Activated CD4-positive, alpha-beta T cell treated with anti-CD3 and anti-CD28 coated beads, Interleukin-2, Interleukin-6, amounts not matched to agents 100 ng/mL and 50 ng/mL, durations not matched to agents 16 hours and 8 hours (primary cell): ENCODE measurements at regions not wholly inside any gene's neighbourhood (a gene's known extent, or its start where the extent isn't known, plus 50 kb on each side); places are given as distances from the start of the nearest gene placed in this dataset.

Experiments used
- DNase-seq: peaks from one replicate; pipeline ENCODE4 v3.0.0-alpha.2; 2020

DNA sequence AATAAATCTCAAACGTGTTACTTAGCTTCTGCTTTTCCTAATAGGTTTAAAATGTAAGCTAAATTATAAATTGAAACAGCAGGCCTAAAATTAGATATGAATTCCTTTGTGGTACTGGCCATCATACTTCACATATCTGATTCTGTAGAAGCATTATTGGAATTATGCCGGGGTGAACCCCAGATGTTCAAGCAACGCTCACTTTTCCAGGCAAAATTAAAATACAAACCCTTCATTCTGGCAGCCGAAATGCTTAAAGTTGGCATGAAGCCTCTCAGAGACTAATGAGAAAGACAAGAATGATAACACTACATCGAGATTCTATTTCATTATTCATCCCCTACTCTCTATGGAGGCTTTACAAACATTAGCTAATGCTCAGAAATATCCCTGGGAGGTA is 1352.7 kb upstream of the ADGRL2 start:
- no peak for DNase-seq

DNA sequence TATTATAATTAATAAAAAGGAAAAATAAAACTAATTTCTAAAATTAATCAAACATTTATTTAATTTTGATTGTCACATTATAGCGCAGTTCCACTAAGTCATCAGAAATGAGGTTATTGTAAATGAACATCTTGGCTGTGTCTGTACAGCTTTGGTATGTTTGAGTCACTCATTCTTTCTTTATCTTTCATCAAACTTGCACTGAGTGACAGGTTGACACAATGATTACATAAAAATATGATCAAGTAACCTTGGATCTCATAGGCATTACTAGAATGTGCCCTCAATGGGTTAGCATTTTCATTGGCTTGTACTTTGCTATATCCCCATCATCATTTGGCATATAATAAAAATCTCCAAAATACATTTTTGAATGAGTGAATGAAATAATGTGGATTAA is 1353.2 kb upstream of the ADGRL2 start:
- DNase-seq: no peak

DNA sequence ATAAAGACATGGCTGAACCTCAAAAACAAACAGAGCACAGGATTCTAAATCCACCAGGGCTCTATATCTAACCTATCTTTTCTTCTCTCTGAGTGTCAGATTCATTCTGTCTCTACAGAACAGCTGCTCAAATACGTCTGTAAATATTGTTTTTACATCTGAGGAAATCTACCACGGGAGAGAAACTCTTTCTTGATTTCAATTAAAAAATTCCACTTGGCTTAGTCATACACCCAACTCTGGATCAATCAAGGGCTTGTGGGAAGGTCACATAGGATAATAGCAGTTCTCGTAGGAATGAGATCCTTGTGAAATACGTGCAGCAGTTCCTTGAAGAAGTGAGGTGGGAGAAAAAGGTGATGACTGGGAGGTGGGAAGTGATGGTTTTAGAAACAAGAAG is 1355.7 kb upstream of the ADGRL2 start:
- DNase-seq: no peak

DNA sequence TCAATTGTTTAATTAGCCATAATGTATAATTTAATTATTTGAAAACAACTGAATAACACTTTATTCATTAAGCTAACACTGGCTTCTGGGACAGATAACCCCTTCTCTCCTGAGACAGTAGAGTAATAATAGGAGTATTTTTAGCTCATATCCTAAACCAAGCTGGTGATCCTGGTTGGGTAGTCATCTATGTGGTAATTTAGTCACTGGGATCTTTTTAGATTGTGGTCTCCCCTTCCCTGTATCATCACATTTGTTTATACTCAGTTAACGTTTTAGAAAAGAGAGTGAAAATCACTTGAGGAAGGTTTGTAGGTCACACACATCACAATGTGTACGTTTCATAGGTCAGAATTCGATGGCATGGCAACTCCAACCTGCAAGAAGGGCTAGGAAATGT is 1356.6 kb upstream of the ADGRL2 start:
- no peak for DNase-seq

DNA sequence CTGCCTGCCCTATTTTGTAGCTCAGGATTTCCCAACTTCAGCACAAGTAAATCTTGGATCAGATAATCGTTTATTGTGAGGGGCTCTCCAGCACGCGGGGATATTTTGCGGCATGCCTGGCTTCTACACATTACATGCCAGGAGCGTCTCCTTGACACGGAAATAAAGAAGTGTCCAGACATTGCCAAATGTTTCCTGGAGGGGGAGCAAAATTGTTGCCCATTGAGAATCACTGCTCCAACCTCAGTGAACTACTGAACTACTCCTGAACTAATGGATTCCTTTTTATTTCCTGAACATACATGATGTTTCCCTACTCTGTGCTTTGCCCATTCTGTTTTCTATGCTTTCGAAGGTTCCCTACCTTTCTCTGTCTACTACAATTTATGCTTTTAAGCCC is 1359.1 kb upstream of the ADGRL2 start:
- DNase-seq: no peak

DNA sequence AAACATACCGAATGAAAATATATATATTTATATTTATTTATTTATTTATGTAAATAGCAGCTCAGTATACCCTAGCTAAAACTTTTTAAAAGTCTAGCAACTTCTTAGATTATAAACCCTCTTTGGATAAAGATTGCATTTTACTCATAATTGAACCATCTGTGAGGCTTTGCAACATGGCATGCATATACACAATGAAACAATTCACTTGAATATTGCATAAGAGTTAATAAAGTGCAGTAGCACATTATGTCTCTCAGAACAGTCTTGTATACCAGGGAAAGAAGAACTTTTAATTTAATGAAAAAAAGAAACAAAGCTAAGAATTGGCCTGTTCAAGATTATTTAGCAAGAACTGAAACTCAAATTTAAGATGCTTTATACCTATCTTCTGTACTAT is 1363.9 kb upstream of the ADGRL2 start:
- DNase-seq: no peak

DNA sequence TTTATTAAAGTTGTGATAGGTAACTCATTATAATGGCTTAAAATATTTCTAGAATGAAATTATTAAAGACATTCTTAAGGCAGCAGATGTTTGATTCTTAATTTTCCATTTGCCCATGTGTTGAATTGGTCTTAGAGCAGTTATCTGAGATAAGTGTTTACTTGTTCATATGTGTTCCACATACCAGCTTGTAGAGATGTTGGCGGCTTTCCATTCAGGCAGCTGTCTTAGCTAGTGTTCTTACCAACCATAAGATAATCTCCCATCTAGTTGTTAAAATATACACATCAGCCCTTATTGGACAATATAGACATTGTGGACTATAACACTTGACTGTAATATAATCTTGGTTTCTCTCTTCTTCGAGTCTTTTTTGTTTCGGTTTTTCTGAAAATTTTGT is 1372.9 kb upstream of the ADGRL2 start:
- DNase-seq: no peak

DNA sequence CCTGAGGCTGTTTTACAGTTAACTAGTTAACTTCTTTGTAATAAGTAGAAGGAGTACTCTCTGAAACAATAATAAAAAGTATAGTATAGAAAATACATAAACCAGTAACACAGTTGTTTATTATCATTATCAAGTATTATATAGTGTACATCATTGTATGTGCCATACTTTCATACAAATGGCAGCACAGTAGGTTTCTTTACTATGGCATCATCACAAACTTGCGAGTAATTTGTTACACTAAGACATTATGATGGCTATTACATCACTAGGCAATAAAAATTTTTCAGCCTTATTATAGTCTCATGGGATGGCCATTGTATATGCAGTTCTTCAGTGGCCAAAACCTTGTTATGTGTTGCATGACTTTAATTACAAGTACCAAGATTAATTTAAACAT is 1376.5 kb upstream of the ADGRL2 start:
- DNase-seq: no peak

DNA sequence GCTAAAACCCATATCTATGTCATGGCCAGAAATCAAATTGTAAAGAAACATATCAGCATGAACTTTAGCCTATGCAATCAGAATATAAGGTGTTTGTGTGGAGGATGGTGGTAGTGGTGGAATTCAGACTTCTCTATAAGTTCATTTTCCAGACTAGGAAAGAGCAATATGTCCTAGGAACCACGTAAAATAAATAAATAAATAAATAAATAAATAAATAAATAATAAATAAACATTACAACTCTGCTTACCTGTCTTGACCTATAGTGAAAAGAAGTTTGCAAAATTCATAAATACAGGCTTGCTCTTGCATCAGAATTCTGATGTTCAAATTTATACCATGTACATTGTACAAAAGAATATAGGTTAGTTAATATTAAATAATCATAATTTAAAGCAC is 1382.6 kb upstream of the ADGRL2 start:
- no peak for DNase-seq

DNA sequence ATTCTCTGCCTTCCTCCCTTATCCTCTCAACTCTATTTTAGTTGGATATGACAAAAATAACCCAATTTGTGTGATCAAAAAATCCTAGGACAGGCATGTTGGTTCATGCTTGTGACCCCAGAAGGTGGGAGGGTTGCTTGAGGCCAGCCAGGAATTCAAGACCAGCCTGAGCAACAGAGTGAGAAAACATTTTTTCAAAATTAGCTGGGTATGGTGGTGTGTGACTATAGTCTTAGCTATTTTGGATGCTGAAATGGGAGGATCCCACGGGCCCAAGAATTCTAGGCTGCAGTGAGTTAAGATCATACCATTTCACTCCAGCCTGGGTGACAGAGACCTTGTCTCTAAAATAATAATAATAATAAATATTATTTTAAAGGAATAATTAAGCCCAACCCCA is 1383.1 kb upstream of the ADGRL2 start:
- DNase-seq: no peak

DNA sequence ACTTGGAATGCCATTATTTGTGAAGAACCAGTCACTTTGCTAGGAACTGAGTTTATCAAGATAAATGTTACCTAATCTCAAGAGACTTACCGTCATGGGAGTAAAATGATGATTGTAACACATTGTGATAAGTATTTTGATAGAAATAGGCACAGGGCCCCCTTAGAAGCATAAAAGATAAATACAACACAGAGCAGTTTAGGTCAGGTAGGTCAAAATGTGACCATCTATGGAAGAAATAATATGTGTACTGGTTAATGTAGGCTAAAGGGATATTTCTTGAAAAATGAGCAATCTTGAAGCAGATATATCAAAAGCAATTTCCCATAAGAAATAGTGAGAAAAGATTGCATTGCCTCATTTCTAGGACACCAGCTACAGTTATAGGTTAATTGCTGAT is 1386.8 kb upstream of the ADGRL2 start:
- no peak for DNase-seq

DNA sequence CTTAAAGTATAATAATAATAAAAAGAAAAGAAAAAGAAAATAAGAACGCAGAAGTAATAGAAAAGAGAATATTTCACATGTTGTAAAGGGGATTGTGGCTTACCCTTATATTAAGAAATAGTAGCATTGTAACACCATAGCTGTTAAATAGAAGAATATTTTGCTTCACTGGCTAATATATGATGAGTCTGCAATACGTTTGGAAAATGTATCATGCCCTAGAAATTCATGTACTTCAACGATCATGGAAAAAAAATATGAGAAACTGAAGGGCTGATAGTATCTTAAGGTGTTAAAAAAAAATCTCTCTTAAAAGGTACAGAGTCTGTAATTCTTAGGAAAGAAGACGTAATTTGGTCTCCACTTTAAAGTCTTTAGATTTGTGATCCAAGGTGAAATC is 1390.5 kb upstream of the ADGRL2 start:
- DNase-seq: no peak

DNA sequence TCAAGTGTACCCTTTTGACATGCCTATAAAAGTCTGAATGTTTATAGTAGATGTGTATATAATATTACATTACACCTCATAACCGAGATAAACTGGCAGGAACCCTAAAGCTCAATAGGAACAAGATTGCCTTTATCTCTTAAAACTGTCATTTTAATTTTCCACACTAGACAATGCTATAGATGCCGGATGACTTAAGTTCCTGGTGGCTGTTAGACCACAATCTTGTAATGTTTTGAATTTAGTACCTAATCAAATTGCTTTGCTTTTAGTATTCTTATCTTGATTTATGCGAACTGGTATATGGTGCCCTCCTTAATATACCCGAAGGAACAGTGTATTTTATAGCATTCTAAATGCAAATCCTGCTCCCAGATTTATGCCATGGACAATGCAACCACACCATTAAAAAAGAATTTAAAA is 1397.0 kb upstream of the ADGRL4 start:
- DNase-seq: no peak

DNA sequence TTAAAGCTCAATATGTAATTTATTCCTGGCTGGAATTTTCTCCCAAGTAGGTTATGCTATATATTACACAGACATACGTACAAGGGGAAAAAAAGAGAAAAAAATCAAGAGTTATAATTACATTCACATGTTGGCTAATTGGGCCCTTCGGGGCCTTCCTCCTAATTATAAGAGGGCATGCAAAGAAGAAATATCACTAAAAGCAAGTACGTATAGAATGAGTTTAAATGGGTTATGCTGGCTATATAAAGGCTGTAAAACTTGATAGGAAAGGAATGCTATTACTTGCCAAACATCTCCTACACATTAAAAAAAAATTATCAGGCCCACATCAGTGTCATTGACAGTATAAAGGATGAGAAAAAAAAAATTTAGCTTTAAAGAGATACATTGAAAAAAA is 1396.1 kb upstream of the ADGRL4 start:
- no peak for DNase-seq

DNA sequence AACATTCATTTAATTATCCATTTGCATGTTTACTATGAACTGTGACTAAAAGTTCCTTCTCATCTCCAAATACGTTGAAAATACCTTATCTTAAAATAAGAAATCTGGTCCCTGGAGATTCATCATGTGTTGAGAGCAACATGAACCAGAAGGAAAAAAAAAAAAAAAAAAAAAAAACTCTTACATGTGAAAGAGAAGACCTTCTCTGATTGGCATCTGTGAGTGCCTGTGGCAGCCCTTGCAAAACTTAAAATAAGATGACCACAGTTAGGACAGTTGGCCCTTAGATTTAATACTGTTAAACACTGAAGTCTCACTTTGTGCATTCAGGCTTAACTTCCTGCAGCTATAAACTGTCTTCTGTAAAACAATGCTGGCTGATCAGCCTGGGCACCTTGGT is 1395.2 kb upstream of the ADGRL4 start:
- DNase-seq: no peak

DNA sequence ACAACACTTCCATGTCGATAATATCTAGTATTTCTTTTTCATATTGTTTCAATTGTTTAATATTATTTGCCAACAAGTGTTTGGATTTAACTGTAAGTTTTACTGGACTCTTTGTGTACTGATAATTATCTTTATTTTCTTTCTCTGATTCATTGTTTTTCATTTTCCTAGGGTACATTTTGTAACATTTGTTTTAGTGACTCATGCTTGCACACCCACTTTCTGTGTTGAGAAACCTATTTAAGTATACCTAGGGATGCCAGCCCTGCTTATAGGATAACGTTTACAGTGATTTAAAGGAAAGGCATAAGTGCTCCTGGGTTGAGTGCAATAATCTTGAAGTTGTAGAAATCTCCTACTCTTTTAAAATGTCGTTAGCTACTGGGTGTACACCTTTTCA is 1386.0 kb upstream of the ADGRL4 start:
- DNase-seq: no peak

DNA sequence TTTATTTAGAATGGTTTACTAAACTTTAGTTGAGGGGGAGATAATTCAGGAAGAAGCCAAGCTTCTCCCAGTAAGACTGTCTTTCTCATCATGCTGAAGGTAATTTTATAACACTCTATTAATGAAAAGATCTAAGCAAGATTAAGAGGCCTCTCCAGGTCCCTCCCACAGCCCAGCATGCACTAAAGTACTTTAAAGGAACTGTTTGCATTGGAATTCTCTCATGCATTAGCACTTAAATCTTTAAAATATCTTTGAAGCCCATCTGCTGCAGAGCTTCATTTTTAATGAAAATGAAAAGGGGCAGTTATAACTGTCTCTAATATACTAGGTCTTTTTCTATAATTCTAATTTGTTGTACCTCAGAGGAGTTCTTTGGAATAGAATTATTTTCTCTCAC is 1379.1 kb upstream of the ADGRL4 start:
- DNase-seq: no peak

DNA sequence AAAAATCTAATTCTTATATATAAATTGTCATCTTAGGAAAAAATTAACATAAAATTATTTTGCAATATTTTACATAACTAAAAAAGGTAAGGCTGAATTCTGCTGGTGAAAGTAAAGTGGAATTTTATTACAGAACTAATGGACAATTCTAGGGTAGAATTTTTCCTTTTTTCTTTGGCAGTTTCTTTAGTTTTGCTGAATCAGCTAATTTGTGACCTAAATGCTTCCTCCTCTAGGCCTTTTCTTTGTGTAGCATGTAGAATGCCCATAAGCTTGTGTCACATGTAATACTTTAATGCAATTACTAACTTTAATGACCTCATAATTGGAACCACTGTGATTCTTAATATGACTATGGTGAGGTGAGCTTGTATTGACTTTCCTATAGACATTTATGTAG is 1378.4 kb upstream of the ADGRL4 start:
- peak; percentile 0 for DNase-seq

DNA sequence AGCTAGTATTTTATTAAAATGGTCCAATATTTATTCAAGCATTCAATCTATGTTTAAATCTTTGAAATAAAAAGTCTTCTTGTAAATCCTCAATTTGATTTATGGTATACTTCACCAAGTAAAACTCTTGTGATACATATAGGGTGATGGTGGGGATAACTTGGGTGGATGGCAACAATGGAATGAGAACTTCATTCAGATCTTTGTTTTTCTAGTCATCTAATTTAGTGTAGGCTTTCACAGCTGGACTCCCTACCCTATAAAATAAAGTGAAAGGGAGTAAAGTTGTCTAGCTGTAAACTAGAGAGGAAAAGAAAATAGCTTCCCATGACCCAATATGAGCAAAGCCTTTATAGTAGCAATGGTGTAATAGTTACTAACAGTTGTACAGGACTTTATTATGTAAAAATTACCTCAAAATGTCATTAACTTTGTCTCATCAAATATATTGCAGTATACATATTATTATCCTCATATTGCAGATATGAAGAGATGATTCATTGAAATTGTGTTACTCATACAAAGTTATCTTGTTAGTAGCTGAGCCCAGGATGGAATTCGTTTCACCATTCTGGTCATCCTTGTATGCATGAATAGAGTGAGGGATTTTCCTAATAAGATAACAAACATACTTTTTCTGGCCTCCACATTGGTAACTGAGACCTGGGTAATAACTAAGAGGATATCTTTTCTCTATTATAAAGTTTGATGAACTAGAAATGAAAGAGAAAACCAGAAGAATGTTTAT is 1377.7 kb upstream of the ADGRL4 start:
- no peak for DNase-seq

DNA sequence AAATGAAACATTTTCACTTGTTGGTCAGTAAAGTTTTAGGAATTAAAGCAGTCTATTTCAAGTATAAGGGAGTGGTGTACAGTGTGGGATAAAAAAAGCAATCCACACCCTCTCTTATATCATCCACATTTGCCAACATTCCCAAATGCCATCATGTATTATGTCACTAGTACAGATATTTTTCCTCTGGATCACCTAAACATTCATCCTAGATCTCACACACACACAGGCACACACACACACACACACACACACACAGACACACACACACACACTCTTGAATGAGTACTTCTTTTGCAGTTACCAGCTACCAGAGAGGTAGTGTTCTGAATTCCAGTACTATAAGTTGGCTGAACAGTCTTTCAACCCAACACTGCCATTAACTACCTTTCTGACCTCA is 1369.1 kb upstream of the ADGRL4 start:
- no peak for DNase-seq

DNA sequence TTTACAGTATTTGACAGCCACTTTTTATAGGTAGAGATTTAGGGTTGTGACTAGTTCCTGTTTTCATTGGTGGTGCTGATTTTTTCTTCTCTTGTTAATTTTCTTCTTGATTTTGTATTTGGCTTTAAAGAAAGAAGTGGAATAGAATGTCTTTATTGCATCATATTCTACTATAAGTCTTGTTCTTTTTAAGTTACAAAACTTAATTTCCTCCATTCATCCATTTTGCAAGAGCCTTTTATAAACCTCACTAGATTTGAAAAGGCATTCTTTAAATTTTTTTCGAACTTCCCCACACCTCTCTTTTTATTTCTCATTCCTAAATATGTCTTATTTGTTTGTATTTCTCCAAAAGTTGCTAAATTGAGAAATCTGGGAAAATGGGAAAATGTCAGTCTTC is 1368.6 kb upstream of the ADGRL4 start:
- no peak for DNase-seq

DNA sequence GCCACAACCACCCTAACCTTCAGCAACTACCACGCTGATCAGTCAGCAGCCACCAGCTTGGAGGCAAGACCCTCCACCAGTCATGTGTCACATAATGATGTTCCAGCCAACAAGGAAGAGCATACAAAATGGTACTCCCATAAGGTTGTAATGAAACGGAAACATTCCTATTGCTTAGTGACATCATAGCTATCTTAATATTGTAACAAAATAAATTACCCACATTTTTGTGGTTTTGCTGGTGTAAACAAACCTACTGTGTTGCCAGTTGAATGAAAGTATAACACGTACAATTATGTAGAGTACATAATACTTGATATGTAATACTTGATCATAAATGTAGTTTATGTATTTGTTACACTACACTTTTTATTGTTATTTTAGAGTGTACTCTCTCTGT is 1363.2 kb upstream of the ADGRL4 start:
- DNase-seq: no peak

DNA sequence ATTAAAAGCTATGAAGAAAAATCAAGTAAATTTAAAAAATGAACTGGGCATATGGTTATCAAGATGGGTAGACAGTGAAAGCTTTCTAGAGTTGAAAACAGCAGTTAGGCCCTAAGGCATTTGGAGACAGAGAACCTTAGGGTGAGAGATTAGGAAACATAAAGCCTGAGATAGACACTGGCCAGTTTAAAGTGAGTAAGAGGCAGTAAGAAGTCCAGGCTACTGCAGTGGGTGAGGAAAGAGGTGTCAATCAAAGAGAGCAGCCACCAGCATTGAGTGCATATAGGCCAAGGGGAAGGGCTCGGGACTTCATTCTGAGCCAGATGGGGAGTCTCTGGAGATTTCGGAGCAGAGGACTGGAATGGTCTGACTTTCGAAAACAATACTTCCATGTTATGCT is 1360.5 kb upstream of the ADGRL4 start:
- no peak for DNase-seq

DNA sequence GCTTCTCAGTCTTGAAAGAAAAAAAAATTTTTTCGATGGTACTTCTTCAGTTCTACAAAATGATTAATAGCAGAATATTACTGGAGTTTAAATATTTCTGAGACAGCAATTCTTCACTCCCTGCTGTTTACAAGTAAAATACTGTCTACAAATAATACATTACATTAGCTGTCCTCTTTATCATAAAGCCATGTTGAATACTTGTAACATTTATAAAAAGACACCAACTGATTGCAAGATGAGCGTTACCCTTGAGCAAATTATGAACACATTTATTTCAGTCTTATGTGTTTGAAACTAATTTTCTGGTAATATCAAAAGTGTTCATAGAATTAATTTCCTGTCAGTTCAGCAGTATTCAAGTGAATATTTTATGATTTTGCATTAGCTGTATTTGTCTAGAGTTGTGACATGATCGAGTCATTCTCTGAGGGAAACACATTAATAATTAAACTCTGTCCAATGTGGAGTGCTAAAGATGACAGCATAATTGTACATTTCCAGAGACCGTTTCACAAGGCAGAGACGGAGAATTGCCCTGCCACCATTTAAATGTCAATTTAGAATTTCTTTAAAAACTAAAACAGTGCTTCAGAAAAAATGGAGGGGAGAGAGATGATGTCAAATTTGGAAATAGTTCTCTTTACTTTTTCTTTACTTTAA is 1359.0 kb upstream of the ADGRL4 start:
- no peak for DNase-seq
